ENCODE measurements at regions not wholly inside any gene's neighbourhood (a gene's known extent, or its start where the extent isn't known, plus 50 kb on each side); places are given as distances from the start of the nearest gene placed in this dataset.

DNA sequence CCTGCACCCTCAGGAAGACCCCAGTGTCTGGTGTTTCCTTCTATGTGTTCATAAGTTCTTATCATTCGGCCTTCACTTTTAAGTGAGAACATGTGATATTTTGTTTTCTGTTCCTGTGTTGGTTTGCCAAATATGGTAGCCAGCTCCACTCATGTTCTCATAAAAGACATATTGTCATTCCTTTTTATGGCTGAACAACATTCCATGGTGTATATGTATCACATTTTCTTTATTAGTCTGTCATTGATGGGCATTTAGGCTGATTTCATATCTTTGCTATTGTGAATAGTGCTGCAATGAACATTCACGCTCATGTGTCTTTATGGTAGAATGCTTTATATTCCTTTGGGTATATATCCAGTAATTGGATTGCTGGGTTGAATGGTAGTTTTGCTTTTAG lies 645.1 kb downstream of the SLC16A7 start:
- TF ChIP-seq, protein P1, sequence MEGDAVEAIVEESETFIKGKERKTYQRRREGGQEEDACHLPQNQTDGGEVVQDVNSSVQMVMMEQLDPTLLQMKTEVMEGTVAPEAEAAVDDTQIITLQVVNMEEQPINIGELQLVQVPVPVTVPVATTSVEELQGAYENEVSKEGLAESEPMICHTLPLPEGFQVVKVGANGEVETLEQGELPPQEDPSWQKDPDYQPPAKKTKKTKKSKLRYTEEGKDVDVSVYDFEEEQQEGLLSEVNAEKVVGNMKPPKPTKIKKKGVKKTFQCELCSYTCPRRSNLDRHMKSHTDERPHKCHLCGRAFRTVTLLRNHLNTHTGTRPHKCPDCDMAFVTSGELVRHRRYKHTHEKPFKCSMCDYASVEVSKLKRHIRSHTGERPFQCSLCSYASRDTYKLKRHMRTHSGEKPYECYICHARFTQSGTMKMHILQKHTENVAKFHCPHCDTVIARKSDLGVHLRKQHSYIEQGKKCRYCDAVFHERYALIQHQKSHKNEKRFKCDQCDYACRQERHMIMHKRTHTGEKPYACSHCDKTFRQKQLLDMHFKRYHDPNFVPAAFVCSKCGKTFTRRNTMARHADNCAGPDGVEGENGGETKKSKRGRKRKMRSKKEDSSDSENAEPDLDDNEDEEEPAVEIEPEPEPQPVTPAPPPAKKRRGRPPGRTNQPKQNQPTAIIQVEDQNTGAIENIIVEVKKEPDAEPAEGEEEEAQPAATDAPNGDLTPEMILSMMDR (IDR thresholded peaks at IDR 0.05; ENCODE audit: poor library complexity, severe bottlenecking), result no peak
- TF ChIP-seq MXI1 (conservative IDR thresholded peaks at IDR 0.05; ENCODE audit: poor library complexity, severe bottlenecking) (no peak), RAD21 (conservative IDR thresholded peaks at IDR 0.05) (no peak), SMC3 (conservative IDR thresholded peaks at IDR 0.05; ENCODE audit: poor library complexity) (no peak), EZH2 (IDR thresholded peaks at IDR 0.05; ENCODE audit: borderline replicate concordance, insufficient read depth, low read length, poor library complexity, severe bottlenecking) (no peak)

Measured in neural cell (in vitro differentiated cells).